PC-3 (cell line): ENCODE measurements at regions not wholly inside any gene's neighbourhood (a gene's known extent, or its start where the extent isn't known, plus 50 kb on each side); places are given as distances from the start of the nearest gene placed in this dataset.
A peak's percentile ranks its signal among the peaks of the same experiment; 100 is the strongest.

ENCODE experiments used
- ATAC-seq: fragments of 200-7000 bp; cut with Tn5 transposase; 2 replicates; pipeline ENCODE4 v1.9.1; 2020; ENCODE audit warnings: mild to moderate bottlenecking, moderate library complexity
- BruUV-seq: library from RNA; stranded (reverse); fragments of 400-500 nt; replicated peaks from 2 replicates; lab custom pipeline; 2021; lab: Mats Ljungman, UMichigan
- CTCF ChIA-PET: fragments of 300-600 bp; sonication (Branson Sonifier 250); formaldehyde crosslinking; loops from one replicate; lab custom pipeline; 2022; ENCODE audit warnings: antibody characterized with exemption; lab: Charles Lee
- POLR2A ChIA-PET: fragments of 300-600 bp; sonication (Branson Sonifier 250); formaldehyde crosslinking; loops from one replicate; lab custom pipeline; 2022; ENCODE audit warnings: antibody characterized with exemption; ENCODE audit not compliant: unreplicated experiment; lab: Charles Lee
- DNase-seq: peaks from one replicate; pipeline ENCODE4 v3.0.0-alpha.2; 2015
- H2AFZ ChIP-seq: fragments of 300-600 bp; sonication (generic); 2 replicates; pipeline ENCODE4 v1.6.0; 2016; ENCODE audit warnings: antibody characterized with exemption, low read length
- H3F3A ChIP-seq: fragments of 300-600 bp; sonication (generic); one replicate; pipeline ENCODE4 v1.6.0; 2017; ENCODE audit warnings: antibody characterized with exemption, low read length, control low read depth, mild to moderate bottlenecking; ENCODE audit not compliant: unreplicated experiment
- H3K27ac ChIP-seq: fragments of 300-600 bp; sonication (generic); 2 replicates; pipeline ENCODE4 v1.5.1; 2016; ENCODE audit warnings: mild to moderate bottlenecking, low read length
- H3K27me3 ChIP-seq: fragments of 300-600 bp; sonication (generic); 2 replicates; pipeline ENCODE4 v1.6.1; 2016; ENCODE audit warnings: low read length, mixed read lengths
- H3K36me3 ChIP-seq: fragments of 300-600 bp; sonication (generic); 2 replicates; pipeline ENCODE4 v1.6.1; 2016; ENCODE audit warnings: low read depth, mixed run types, low read length, mixed read lengths
- H3K4me1 ChIP-seq: fragments of 300-600 bp; sonication (generic); 2 replicates; pipeline ENCODE4 v1.5.1; 2016; ENCODE audit warnings: low read length; ENCODE audit not compliant: insufficient read depth
- H3K4me2 ChIP-seq: fragments of 300-600 bp; sonication (generic); 2 replicates; pipeline ENCODE4 v1.6.0; 2016; ENCODE audit warnings: low read length
- H3K4me3 ChIP-seq: fragments of 300-600 bp; sonication (generic); 2 replicates; pipeline ENCODE4 v1.5.1; 2016; ENCODE audit warnings: mild to moderate bottlenecking, low read length, mixed read lengths
- H3K79me2 ChIP-seq: fragments of 300-600 bp; sonication (generic); 2 replicates; pipeline ENCODE4 v1.6.1; 2017; ENCODE audit warnings: low read length, mixed read lengths
- H3K9ac ChIP-seq: fragments of 300-600 bp; sonication (generic); 2 replicates; pipeline ENCODE4 v1.6.0; 2016; ENCODE audit warnings: mild to moderate bottlenecking, low read length
- H3K9me2 ChIP-seq: fragments of 300-600 bp; sonication (generic); replicated peaks from 2 replicates; pipeline ENCODE4 v1.6.1; 2016; ENCODE audit warnings: mixed run types, low read length, mixed read lengths
- H3K9me3 ChIP-seq: fragments of 300-600 bp; sonication (generic); 2 replicates; pipeline ENCODE4 v1.6.1; 2016; ENCODE audit warnings: low read length, mixed read lengths
- H4K20me1 ChIP-seq: fragments of 300-600 bp; sonication (generic); 2 replicates; pipeline ENCODE4 v1.6.1; 2016; ENCODE audit warnings: low read length, mixed read lengths
- CTCF ChIP-seq: fragments of 300-600 bp; sonication (generic); conservative IDR thresholded peaks from 2 replicates; pipeline ENCODE4 v1.5.1; 2017; ENCODE audit warnings: antibody characterized with exemption, low read depth, mild to moderate bottlenecking, low read length
- EZH2 ChIP-seq: fragments of 300-600 bp; sonication (generic); IDR thresholded peaks from one replicate; pipeline ENCODE4 v1.6.1; 2017; ENCODE audit warnings: antibody characterized with exemption, mild to moderate bottlenecking, low read length; ENCODE audit not compliant: unreplicated experiment
- EZH2phosphoT487 ChIP-seq: fragments of 300-600 bp; sonication (generic); IDR thresholded peaks from 2 replicates; pipeline ENCODE4 v1.6.1; 2018; ENCODE audit warnings: mild to moderate bottlenecking, antibody characterized with exemption, low read length, borderline replicate concordance
- intact Hi-C: fragments of 100-400 bp; cut with micrococcal nuclease; formaldehyde crosslinking; loops from 2 replicates; pipeline ENCODE4 v1.9.0; 2023

- Histone ChIP-seq H3K4me2 (no peak overlapping the region), H3K27me3 (no peaks in the 10 kb centered on the region), H4K20me1 (no peaks in the 10 kb centered on the region), H3K27ac (no peak overlapping the region), H3K79me2 (no peaks in the 10 kb centered on the region), H3K4me3 (no peak overlapping the region), H3K9ac (no peak overlapping the region), H3K9me2 (no peaks in the 10 kb centered on the region), H2AFZ (no peak overlapping the region), H3K36me3 (no peaks in the 10 kb centered on the region), H3K4me1 (no peaks in the 10 kb centered on the region), H3F3A (no peaks in the 10 kb centered on the region), H3K9me3 (no peaks in the 10 kb centered on the region)
- ChIA-PET POLR2A (no interaction called here), CTCF (no interaction called here)
- peak; percentile 92 for ATAC-seq
- no TSS peak for BruUV-seq
- no peak for DNase-seq
- TF ChIP-seq CTCF (no peak), EZH2 (no peak), EZH2phosphoT487 (no peak)
- intact Hi-C loops: no loop called here
Measured at GRCh38 chr7:90007001-90007654, 147.1 kb upstream of the STEAP1 start.

- H3K4me2 ChIP-seq: no peak overlapping the region
- no peaks in the 10 kb centered on the region for H3K36me3 ChIP-seq
- no peaks in the 10 kb centered on the region for H3F3A ChIP-seq
- no peak for ATAC-seq
- BruUV-seq: no TSS peak
- H3K4me3 ChIP-seq: no peak overlapping the region
- intact Hi-C loops: no loop called here
- POLR2A ChIA-PET: no interaction called here
- no peak overlapping the region for H3K9ac ChIP-seq
- TF ChIP-seq EZH2phosphoT487 (no peak), CTCF (no peak), EZH2 (no peak)
- no peak for DNase-seq
- H3K27me3 ChIP-seq: no peaks in the 10 kb centered on the region
- no peak overlapping the region for H3K27ac ChIP-seq
- no peaks in the 10 kb centered on the region for H3K79me2 ChIP-seq
- no peaks in the 10 kb centered on the region for H3K9me3 ChIP-seq
- no peaks in the 10 kb centered on the region for H3K4me1 ChIP-seq
- H4K20me1 ChIP-seq: no peaks in the 10 kb centered on the region
- H2AFZ ChIP-seq: no peak overlapping the region
- CTCF ChIA-PET: no interaction called here
- H3K9me2 ChIP-seq: no peaks in the 10 kb centered on the region
Measured at GRCh38 chr7:90007831-90008230, 146.4 kb upstream of the STEAP1 start.

GRCh38 chr7:90022213-90022612, 132.1 kb upstream of the STEAP1 start:
- BruUV-seq: no TSS peak
- ChIA-PET POLR2A (no interaction called here), CTCF (no interaction called here)
- Histone ChIP-seq H3K9me3 (no peaks in the 10 kb centered on the region), H2AFZ (no peak overlapping the region), H3K9me2 (no peaks in the 10 kb centered on the region), H3K4me2 (no peak overlapping the region), H3F3A (no peaks in the 10 kb centered on the region), H3K4me3 (no peak overlapping the region), H3K27me3 (no peaks in the 10 kb centered on the region), H3K79me2 (no peaks in the 10 kb centered on the region), H4K20me1 (no peaks in the 10 kb centered on the region), H3K27ac (no peak overlapping the region), H3K36me3 (no peaks in the 10 kb centered on the region), H3K4me1 (no peaks in the 10 kb centered on the region), H3K9ac (no peak overlapping the region)
- no peak for ATAC-seq
- TF ChIP-seq EZH2phosphoT487 (no peak), EZH2 (no peak), CTCF (no peak)
- DNase-seq: no peak
- intact Hi-C loops: no loop called here
